ENCODE measurements at regions not wholly inside any gene's neighbourhood (a gene's known extent, or its start where the extent isn't known, plus 50 kb on each side); places are given as distances from the start of the nearest gene placed in this dataset.

GRCh38 chr3:177431525-177432176 lies 234.4 kb upstream of the TBL1XR1 start:
- no peak for TF ChIP-seq CTCF (IDR thresholded peaks at IDR 0.05)
- DNase-seq (ENCODE audit: extremely low spot score, unreplicated experiment), result no peak
- Mint-ChIP-seq H3K27ac (ENCODE audit: unreplicated experiment) (no peak overlapping the region), H3K4me1 (ENCODE audit: unreplicated experiment) (peaks cover 12% of the 10 kb centered on the region), H3K9me3 (ENCODE audit: unreplicated experiment) (no peaks in the 10 kb centered on the region), H3K27me3 (ENCODE audit: unreplicated experiment) (no peaks in the 10 kb centered on the region), H3K4me3 (ENCODE audit: unreplicated experiment) (no peak overlapping the region), H3K36me3 (ENCODE audit: unreplicated experiment) (no peaks in the 10 kb centered on the region)

- no peak for DNase-seq (ENCODE audit: extremely low spot score, unreplicated experiment)
- no peaks in the 10 kb centered on the region for H3K9me3 Mint-ChIP-seq (ENCODE audit: unreplicated experiment)
- no peak overlapping the region for H3K27ac Mint-ChIP-seq (ENCODE audit: unreplicated experiment)
- no peak for TF ChIP-seq CTCF (IDR thresholded peaks at IDR 0.05)
- H3K36me3 Mint-ChIP-seq (ENCODE audit: unreplicated experiment), result no peaks in the 10 kb centered on the region
- no peaks in the 10 kb centered on the region for H3K27me3 Mint-ChIP-seq (ENCODE audit: unreplicated experiment)
- peaks cover 8% of the 10 kb centered on the region for H3K4me1 Mint-ChIP-seq (ENCODE audit: unreplicated experiment)
- no peak overlapping the region for H3K4me3 Mint-ChIP-seq (ENCODE audit: unreplicated experiment)
Observed at GRCh38 chr3:177435301-177435700, 238.0 kb upstream of the TBL1XR1 start.

GRCh38 chr3:177437513-177438337 lies 240.4 kb upstream of the TBL1XR1 start:
- Mint-ChIP-seq H3K27me3 (ENCODE audit: unreplicated experiment) (no peaks in the 10 kb centered on the region), H3K36me3 (ENCODE audit: unreplicated experiment) (no peaks in the 10 kb centered on the region), H3K4me3 (ENCODE audit: unreplicated experiment) (no peak overlapping the region), H3K4me1 (ENCODE audit: unreplicated experiment) (peaks cover 13% of the 10 kb centered on the region), H3K27ac (ENCODE audit: unreplicated experiment) (no peak overlapping the region), H3K9me3 (ENCODE audit: unreplicated experiment) (no peaks in the 10 kb centered on the region)
- TF ChIP-seq CTCF (IDR thresholded peaks at IDR 0.05), result no peak
- no peak for DNase-seq (ENCODE audit: extremely low spot score, unreplicated experiment)

GRCh38 chr3:177438596-177439220 lies 241.4 kb upstream of the TBL1XR1 start:
- peaks cover 21% of the 10 kb centered on the region for H3K4me1 Mint-ChIP-seq (ENCODE audit: unreplicated experiment)
- H3K27me3 Mint-ChIP-seq (ENCODE audit: unreplicated experiment), result no peaks in the 10 kb centered on the region
- no peaks in the 10 kb centered on the region for H3K36me3 Mint-ChIP-seq (ENCODE audit: unreplicated experiment)
- H3K4me3 Mint-ChIP-seq (ENCODE audit: unreplicated experiment), result no peak overlapping the region
- H3K27ac Mint-ChIP-seq (ENCODE audit: unreplicated experiment), result no peak overlapping the region
- no peak for TF ChIP-seq CTCF (IDR thresholded peaks at IDR 0.05)
- H3K9me3 Mint-ChIP-seq (ENCODE audit: unreplicated experiment), result no peaks in the 10 kb centered on the region
- DNase-seq (ENCODE audit: extremely low spot score, unreplicated experiment), result no peak

GRCh38 chr3:177439694-177440269 lies 242.5 kb upstream of the TBL1XR1 start:
- Mint-ChIP-seq H3K4me3 (ENCODE audit: unreplicated experiment) (no peak overlapping the region), H3K27me3 (ENCODE audit: unreplicated experiment) (no peaks in the 10 kb centered on the region), H3K27ac (ENCODE audit: unreplicated experiment) (no peak overlapping the region), H3K36me3 (ENCODE audit: unreplicated experiment) (no peaks in the 10 kb centered on the region), H3K4me1 (ENCODE audit: unreplicated experiment) (peaks cover 23% of the 10 kb centered on the region), H3K9me3 (ENCODE audit: unreplicated experiment) (no peaks in the 10 kb centered on the region)
- DNase-seq (ENCODE audit: extremely low spot score, unreplicated experiment), result no peak
- no peak for TF ChIP-seq CTCF (IDR thresholded peaks at IDR 0.05)
